IMR-90 (cell line): ENCODE measurements at regions not wholly inside any gene's neighbourhood (a gene's known extent, or its start where the extent isn't known, plus 50 kb on each side); places are given as distances from the start of the nearest gene placed in this dataset.

Experiments
- CEBPB ChIP-seq: IDR thresholded peaks from 2 replicates; pipeline ENCODE4 v1.6.1; 2012; ENCODE audit warnings: low read depth, low read length, improper control_type of control experiment
- CTCF ChIP-seq: conservative IDR thresholded peaks from 2 replicates; pipeline ENCODE4 v1.5.1; 2012; ENCODE audit warnings: mild to moderate bottlenecking, low read depth, low read length, improper control_type of control experiment
- POLR2A ChIP-seq: IDR thresholded peaks from 2 replicates; pipeline ENCODE4 v1.6.1; 2012; ENCODE audit warnings: mild to moderate bottlenecking, low read depth, low read length
- SMC3 ChIP-seq: fragments of 150-350 bp; IDR thresholded peaks from 2 replicates; pipeline ENCODE4 v1.6.1; 2016; ENCODE audit warnings: low read depth, mild to moderate bottlenecking, antibody characterized with exemption, low read length, moderate library complexity

- no peak for TF ChIP-seq CTCF
- TF ChIP-seq SMC3, result no peak
- TF ChIP-seq POLR2A, result no peak
- no peak for TF ChIP-seq CEBPB
Observed at GRCh38 chr3:145899241-145899640, 261.7 kb downstream of the PLOD2 start.
